ENCODE measurements at regions not wholly inside any gene's neighbourhood (a gene's known extent, or its start where the extent isn't known, plus 50 kb on each side); places are given as distances from the start of the nearest gene placed in this dataset.
A peak's percentile ranks its signal among the peaks of the same experiment; 100 is the strongest.

GRCh38 chr3:59546522-59546921 is 496.7 kb upstream of the CFAP20DC start:
- no peak for DNase-seq (ENCODE audit: low read depth)

- DNase-seq (ENCODE audit: low read depth): no peak
Measured at GRCh38 chr3:59545374-59545773, 495.5 kb upstream of the CFAP20DC start.

- no peak for DNase-seq (ENCODE audit: low read depth)
Measured at GRCh38 chr3:59542276-59542675, 492.5 kb upstream of the CFAP20DC start.

GRCh38 chr3:59540696-59541095 is 490.9 kb upstream of the CFAP20DC start:
- no peak for DNase-seq (ENCODE audit: low read depth)

GRCh38 chr3:59540241-59540640 is 490.4 kb upstream of the CFAP20DC start:
- DNase-seq (ENCODE audit: low read depth): peak; percentile 66

- no peak for DNase-seq (ENCODE audit: low read depth)
Measured at GRCh38 chr3:59538753-59539432, 489.1 kb upstream of the CFAP20DC start.

GRCh38 chr3:59535791-59536221 is 486.0 kb upstream of the CFAP20DC start:
- DNase-seq (ENCODE audit: low read depth): peak; percentile 12

GRCh38 chr3:59531994-59532393 is 482.2 kb upstream of the CFAP20DC start:
- no peak for DNase-seq (ENCODE audit: low read depth)

- DNase-seq (ENCODE audit: low read depth): no peak
Measured at GRCh38 chr3:59531066-59531745, 481.4 kb upstream of the CFAP20DC start.

- no peak for DNase-seq (ENCODE audit: low read depth)
Measured at GRCh38 chr3:59528251-59528650, 478.4 kb upstream of the CFAP20DC start.

- no peak for DNase-seq (ENCODE audit: low read depth)
Measured at GRCh38 chr3:59527493-59527892, 477.7 kb upstream of the CFAP20DC start.

GRCh38 chr3:59526999-59527398 is 477.2 kb upstream of the CFAP20DC start:
- DNase-seq (ENCODE audit: low read depth): no peak

GRCh38 chr3:59522550-59522949 is 472.7 kb upstream of the CFAP20DC start:
- no peak for DNase-seq (ENCODE audit: low read depth)

GRCh38 chr3:59519094-59519493 is 469.3 kb upstream of the CFAP20DC start:
- no peak for DNase-seq (ENCODE audit: low read depth)

- DNase-seq (ENCODE audit: low read depth): no peak
Measured at GRCh38 chr3:59518283-59519055, 468.6 kb upstream of the CFAP20DC start.

GRCh38 chr3:59517388-59517787 is 467.6 kb upstream of the CFAP20DC start:
- no peak for DNase-seq (ENCODE audit: low read depth)

- no peak for DNase-seq (ENCODE audit: low read depth)
Measured at GRCh38 chr3:59515966-59516365, 466.1 kb upstream of the CFAP20DC start.

GRCh38 chr3:59514865-59515482 is 465.1 kb upstream of the CFAP20DC start:
- no peak for DNase-seq (ENCODE audit: low read depth)

GRCh38 chr3:59513570-59513969 is 463.7 kb upstream of the CFAP20DC start:
- no peak for DNase-seq (ENCODE audit: low read depth)

- DNase-seq (ENCODE audit: low read depth): no peak
Measured at GRCh38 chr3:59512066-59512465, 462.2 kb upstream of the CFAP20DC start.

- peak; percentile 45 for DNase-seq (ENCODE audit: low read depth)
Measured at GRCh38 chr3:59510576-59510975, 460.8 kb upstream of the CFAP20DC start.

- DNase-seq (ENCODE audit: low read depth): no peak
Measured at GRCh38 chr3:59508273-59508672, 458.4 kb upstream of the CFAP20DC start.
